K562 (cell line): ENCODE measurements at regions not wholly inside any gene's neighbourhood (a gene's known extent, or its start where the extent isn't known, plus 50 kb on each side); places are given as distances from the start of the nearest gene placed in this dataset.

Experiments used
- ATAC-seq: fragments of 200-7000 bp; cut with Tn5 transposase; 3 replicates; pipeline ENCODE4 v1.9.1; 2020; ENCODE audit warnings: moderate library complexity
- BruUV-seq: library from RNA; stranded (reverse); fragments of 400-500 nt; replicated peaks from 2 replicates; lab custom pipeline; 2021; lab: Mats Ljungman, UMichigan
- CTCF ChIA-PET: fragments of 300-600 bp; formaldehyde crosslinking; extraction: SDS; loops from one replicate; lab custom pipeline; 2021; ENCODE audit warnings: low intra/inter-chr PET ratio; lab: Yijun Ruan, JAX
- POLR2A ChIA-PET: fragments of 300-600, 350-650 bp; sonication (Branson Sonifier 250); formaldehyde crosslinking; extraction: SDS; loops from one replicate; lab custom pipeline; 2021; ENCODE audit warnings: antibody characterized with exemption, inconsistent platforms; lab: Yijun Ruan, JAX
- DNase-seq, 4 experiments: peaks; one replicate each; pipeline versions ENCODE4 v3.0.0 to v3.0.0-alpha.2; 2011 to 2018; ENCODE audit warnings: low spot score in 3 of 4, mixed read lengths in 3 of 4; ENCODE audit errors: extremely low read depth in 1 of 4
- FAIRE-seq: peaks from 2 replicates; lab custom pipeline; 2011; peaks lifted over from hg19 to GRCh38; lab: Jason Lieb, UNC
- H2AFZ ChIP-seq: 2 replicates; pipeline ENCODE4 v1.6.0; 2011; ENCODE audit warnings: low read depth, low read length, control low read depth, inconsistent platforms
- H3K27ac ChIP-seq: fragments of 200-600 bp; 3 replicates; pipeline ENCODE4 v1.8.0; 2011; ENCODE audit warnings: low read depth, mild to moderate bottlenecking, control low read depth, inconsistent platforms, low read length, moderate library complexity, mixed read lengths; ENCODE audit errors: extremely low read depth
- H3K27me3 ChIP-seq, 2 experiments: fragments of 300-600 bp in 1 of 2; 2 replicates in 1 of 2; 3 replicates in 1 of 2; pipeline versions ENCODE4 v1.6.0 to v1.8.0; 2011; ENCODE audit warnings: inconsistent platforms in 2 of 2, low read length in 2 of 2, mild to moderate bottlenecking in 1 of 2, mixed read lengths in 1 of 2, moderate library complexity in 1 of 2; ENCODE audit not compliant: control insufficient read depth in 2 of 2, insufficient read depth in 2 of 2
- H3K36me3 ChIP-seq: fragments of 300-600 bp; 3 replicates; pipeline ENCODE4 v1.8.0; 2011; ENCODE audit warnings: mild to moderate bottlenecking, low read length, inconsistent platforms; ENCODE audit not compliant: control insufficient read depth, insufficient read depth
- H3K4me1 ChIP-seq, 2 experiments: fragments of 200-600 bp in 1 of 2; replicated peaks in 1 of 2; 2 replicates in 1 of 2; 3 replicates in 1 of 2; pipeline versions ENCODE4 v1.5.1 to v1.8.0; 2011; ENCODE audit warnings: inconsistent platforms in 2 of 2, low read length in 2 of 2, mild to moderate bottlenecking in 1 of 2, mixed read lengths in 1 of 2, moderate library complexity in 1 of 2; ENCODE audit not compliant: control insufficient read depth in 2 of 2, insufficient read depth in 2 of 2
- H3K4me2 ChIP-seq: 2 replicates; pipeline ENCODE4 v1.6.1; 2011; ENCODE audit warnings: low read length, control low read depth, inconsistent platforms, mixed read lengths; ENCODE audit not compliant: insufficient read depth
- H3K4me3 ChIP-seq: fragments of 200-600 bp; sonication (generic), shearing (Covaris generic); 2 replicates; pipeline ENCODE4 v1.5.1; 2016; ENCODE audit warnings: control low read depth, inconsistent platforms
- H3K79me2 ChIP-seq: fragments of 200-600 bp; 3 replicates; pipeline ENCODE4 v1.8.0; 2011; ENCODE audit warnings: low read length, inconsistent platforms; ENCODE audit not compliant: control insufficient read depth, insufficient read depth
- H3K9ac ChIP-seq, 2 experiments: 2 replicates each; pipeline versions ENCODE4 v1.6.0 to v1.6.1; 2011; ENCODE audit warnings: low read depth in 2 of 2, low read length in 2 of 2, control low read depth in 1 of 2, inconsistent platforms in 1 of 2, mild to moderate bottlenecking in 1 of 2, mixed read lengths in 1 of 2; ENCODE audit not compliant: insufficient read depth in 1 of 2
- H3K9me1 ChIP-seq: one replicate; pipeline ENCODE4 v1.6.0; 2011; ENCODE audit warnings: inconsistent platforms, mild to moderate bottlenecking, low read length, moderate library complexity; ENCODE audit not compliant: control insufficient read depth, insufficient read depth
- H3K9me3 ChIP-seq: replicated peaks from 2 replicates; pipeline ENCODE4 v1.5.1; 2011; ENCODE audit warnings: low read depth, low read length, inconsistent platforms; ENCODE audit not compliant: control insufficient read depth, insufficient read depth
- H4K20me1 ChIP-seq: replicated peaks from 2 replicates; pipeline ENCODE4 v1.6.1; 2011; ENCODE audit warnings: low read length, inconsistent platforms, mixed read lengths; ENCODE audit not compliant: control insufficient read depth, insufficient read depth
- E2F6 ChIP-seq, 2 experiments: IDR thresholded peaks; 2 replicates each; pipeline ENCODE4 v1.6.1; 2011; ENCODE audit warnings: borderline replicate concordance in 1 of 2, control low read depth in 1 of 2, low read depth in 1 of 2, low read length in 1 of 2, mild to moderate bottlenecking in 1 of 2, mixed read lengths in 1 of 2, moderate library complexity in 1 of 2; ENCODE audit not compliant: insufficient read depth in 1 of 2, insufficient read length in 1 of 2, poor library complexity in 1 of 2, severe bottlenecking in 1 of 2; ENCODE audit errors: extremely low read depth in 1 of 2
- MLX ChIP-seq, 2 experiments: fragments of 450-650 bp in 1 of 2; sonication (generic) in 1 of 2; formaldehyde crosslinking; conservative IDR thresholded peaks; 2 replicates each; pipeline versions ENCODE4 v1.4.0 to v1.8.1; 2020 to 2022; ENCODE audit warnings: mild to moderate bottlenecking in 1 of 2, missing genetic modification reagents in 1 of 2
- RHOXF2B ChIP-seq: fragments of 250-450 bp; sonication (Bioruptor Pico); conservative IDR thresholded peaks from 2 replicates; pipeline ENCODE4 v1.5.1; 2021
- SREBF2 ChIP-seq: sonication (generic); formaldehyde crosslinking; IDR thresholded peaks from 2 replicates; pipeline ENCODE4 v1.4.0; 2020; ENCODE audit warnings: mild to moderate bottlenecking, missing genetic modification reagents
- WGBS: fragments of 100-300 bp; shearing (Covaris generic); methylation state at CpG from one replicate; pipeline ENCODE4 v1.1.6; 2016; ENCODE audit warnings: low coverage, mixed read lengths; ENCODE audit not compliant: insufficient coverage; ENCODE audit errors: missing lambda C conversion rate; 5-methylcytosine and 5-hydroxymethylcytosine counted together
- in situ Hi-C: fragments of 300-500 bp; cut with MboI; formaldehyde crosslinking; loops from 4 replicates; pipeline ENCODE4 v1.15.0; 2018; ENCODE audit warnings: inconsistent platforms, mixed read lengths
- intact Hi-C: fragments of 100-400 bp; cut with micrococcal nuclease; formaldehyde crosslinking; loops from 2 replicates; pipeline ENCODE4 v1.14.2; 2022

- no peak for TF ChIP-seq E2F6 (IDR thresholded peaks at IDR 0.05; ENCODE audit: borderline replicate concordance in 1 of 2, extremely low read depth in 1 of 2, insufficient read depth in 1 of 2, insufficient read length in 1 of 2, low read depth in 1 of 2, low read length in 1 of 2, poor library complexity in 1 of 2, severe bottlenecking in 1 of 2)
- no peak for TF ChIP-seq RHOXF2B (CRISPR knock-in tag)
- TF ChIP-seq MLX (CRISPR knock-in tag; conservative IDR thresholded peaks at IDR 0.05) = no peak
- TF ChIP-seq SREBF2 (CRISPR knock-in tag) = no peak
- H3K4me3 ChIP-seq = no peak overlapping the region
- intact Hi-C loops (no loop called here), in situ Hi-C loops (no loop called here)
- H3K4me1 ChIP-seq = peaks cover 0 to 9% of the 10 kb centered on the region in 2 experiments; a peak in 2 of 5 replicates
- no peak overlapping the region for H3K27ac ChIP-seq
- 19% methylated on average over 4 of the region's 4 CpGs for WGBS
- ChIA-PET CTCF (no interaction called here), POLR2A (interaction anchor here (0.7 kb wide), 1 partner anchor 152 kb away, joined by 3 read pairs; no protein-coding TSS in a partner anchor)
- H3K79me2 ChIP-seq = no peaks in the 10 kb centered on the region
- H3K9ac ChIP-seq = no peak overlapping the region
- no peak for FAIRE-seq
- no peak overlapping the region for H2AFZ ChIP-seq
- BruUV-seq = no TSS peak
- H3K27me3 ChIP-seq = peaks cover 0 to 15% of the 10 kb centered on the region in 2 experiments; a peak in 2 of 5 replicates
- no peaks in the 10 kb centered on the region for H4K20me1 ChIP-seq
- H3K36me3 ChIP-seq = no peaks in the 10 kb centered on the region
- H3K9me1 ChIP-seq = no peaks in the 10 kb centered on the region
- ATAC-seq = no peak
- no peak for DNase-seq
- no peak overlapping the region for H3K4me2 ChIP-seq
- H3K9me3 ChIP-seq = no peaks in the 10 kb centered on the region
These were observed 112.7 kb upstream of the JCAD start for GRCh38 chr10:30172091-30172490.
